Kidney epithelial cell (primary cell): ENCODE measurements at regions not wholly inside any gene's neighbourhood (a gene's known extent, or its start where the extent isn't known, plus 50 kb on each side); places are given as distances from the start of the nearest gene placed in this dataset.
A peak's percentile ranks its signal among the peaks of the same experiment; 100 is the strongest.
"Not testable (repeated sequence)": the region's sequence is repeated elsewhere in the genome, so short reads cannot be mapped to it uniquely, and the experiment has no call there.

ENCODE experiments used
- DNase-seq: peaks from one replicate; pipeline ENCODE4 v3.0.0-alpha.2; 2010; ENCODE audit warnings: low read depth
- H3K27me3 ChIP-seq: 2 replicates; pipeline ENCODE4 v1.6.0; 2011; ENCODE audit warnings: low read length; ENCODE audit not compliant: control insufficient read depth, insufficient read depth
- H3K36me3 ChIP-seq: 2 replicates; pipeline ENCODE4 v1.5.1; 2011; ENCODE audit warnings: low read length; ENCODE audit not compliant: control insufficient read depth, insufficient read depth
- H3K4me3 ChIP-seq: 2 replicates; pipeline ENCODE4 v1.5.1; 2011; ENCODE audit warnings: low read depth, mild to moderate bottlenecking, control low read depth, low read length
- TF ChIP-seq, protein P1 (sequence below): IDR thresholded peaks from 2 replicates; pipeline ENCODE4 v1.5.1; 2011; ENCODE audit warnings: mild to moderate bottlenecking, moderate library complexity, low read length, control low read depth, inconsistent platforms; ENCODE audit not compliant: insufficient read depth, poor library complexity, severe bottlenecking

DNA sequence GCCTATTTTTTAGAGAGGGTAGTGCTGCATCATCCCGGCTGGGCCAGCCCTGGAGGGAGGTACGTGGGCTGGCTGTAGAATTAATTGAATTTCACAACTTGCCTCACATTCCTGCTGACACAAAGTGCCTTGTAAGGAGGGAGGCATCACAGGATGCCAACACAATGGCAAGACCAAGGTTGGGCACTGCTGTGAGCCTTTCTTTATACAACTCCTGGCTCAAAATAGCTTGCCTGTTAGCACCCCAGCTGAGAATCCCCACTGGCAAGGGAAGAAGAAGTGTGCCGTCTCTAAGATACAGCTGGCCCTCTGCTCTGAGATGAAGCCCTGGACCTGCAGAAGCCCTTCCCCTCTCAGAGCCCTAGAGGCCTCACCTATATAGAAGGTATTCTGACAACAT, 873.9 kb downstream of the GRID1 start:
- no peak overlapping the region for H3K4me3 ChIP-seq
- TF ChIP-seq, protein P1, sequence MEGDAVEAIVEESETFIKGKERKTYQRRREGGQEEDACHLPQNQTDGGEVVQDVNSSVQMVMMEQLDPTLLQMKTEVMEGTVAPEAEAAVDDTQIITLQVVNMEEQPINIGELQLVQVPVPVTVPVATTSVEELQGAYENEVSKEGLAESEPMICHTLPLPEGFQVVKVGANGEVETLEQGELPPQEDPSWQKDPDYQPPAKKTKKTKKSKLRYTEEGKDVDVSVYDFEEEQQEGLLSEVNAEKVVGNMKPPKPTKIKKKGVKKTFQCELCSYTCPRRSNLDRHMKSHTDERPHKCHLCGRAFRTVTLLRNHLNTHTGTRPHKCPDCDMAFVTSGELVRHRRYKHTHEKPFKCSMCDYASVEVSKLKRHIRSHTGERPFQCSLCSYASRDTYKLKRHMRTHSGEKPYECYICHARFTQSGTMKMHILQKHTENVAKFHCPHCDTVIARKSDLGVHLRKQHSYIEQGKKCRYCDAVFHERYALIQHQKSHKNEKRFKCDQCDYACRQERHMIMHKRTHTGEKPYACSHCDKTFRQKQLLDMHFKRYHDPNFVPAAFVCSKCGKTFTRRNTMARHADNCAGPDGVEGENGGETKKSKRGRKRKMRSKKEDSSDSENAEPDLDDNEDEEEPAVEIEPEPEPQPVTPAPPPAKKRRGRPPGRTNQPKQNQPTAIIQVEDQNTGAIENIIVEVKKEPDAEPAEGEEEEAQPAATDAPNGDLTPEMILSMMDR = no peak
- no peak for DNase-seq

DNA sequence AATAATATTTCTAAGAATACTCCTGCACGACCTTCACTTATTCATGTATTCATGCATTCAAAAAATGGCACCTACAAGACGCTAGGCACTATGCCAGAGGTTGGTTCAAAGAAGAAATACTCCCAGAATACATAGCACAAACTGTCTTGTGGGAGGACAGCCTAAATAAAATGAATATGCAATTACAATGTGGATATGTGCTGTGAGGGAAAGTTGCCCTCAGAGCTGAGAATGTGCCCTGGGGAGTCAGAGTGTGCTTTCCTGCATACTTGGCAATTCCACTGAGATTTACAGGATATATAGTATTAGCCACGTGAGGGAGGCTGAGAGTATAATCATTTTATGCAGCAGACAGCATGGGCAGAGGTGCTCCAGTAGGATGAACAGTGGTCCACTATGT, 872.9 kb downstream of the GRID1 start:
- DNase-seq = no peak
- Histone ChIP-seq H3K36me3 (no peaks in the 10 kb centered on the region), H3K27me3 (no peaks in the 10 kb centered on the region), H3K4me3 (no peak overlapping the region)
- TF ChIP-seq, protein P1 = no peak

More for the DNA sequence above, 873.9 kb downstream of the GRID1 start:
- Histone ChIP-seq H3K27me3 (no peaks in the 10 kb centered on the region), H3K36me3 (no peaks in the 10 kb centered on the region)

DNA sequence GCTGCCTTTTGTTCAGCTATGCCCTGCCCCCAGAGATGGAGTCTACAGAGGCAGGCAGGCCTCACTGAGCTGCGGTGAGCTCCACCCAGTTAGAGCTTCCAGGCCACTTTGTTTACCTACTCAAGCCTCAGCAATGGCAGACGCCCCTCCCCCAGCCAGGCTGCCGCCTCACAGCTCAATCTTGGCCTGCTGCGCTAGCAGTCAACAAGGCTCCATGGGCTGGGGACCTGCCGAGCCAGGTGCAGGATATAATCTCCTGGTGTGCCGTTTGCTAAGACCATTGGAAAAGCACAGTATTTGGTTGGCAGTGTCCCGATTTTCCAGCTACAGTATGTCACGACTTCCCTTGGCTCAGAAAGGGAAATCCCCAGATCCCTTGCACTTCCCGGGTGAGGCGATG, 862.0 kb downstream of the GRID1 start:
- H3K4me3 ChIP-seq, H3K27me3 ChIP-seq, DNase-seq, H3K36me3 ChIP-seq: not testable (repeated sequence)

DNA sequence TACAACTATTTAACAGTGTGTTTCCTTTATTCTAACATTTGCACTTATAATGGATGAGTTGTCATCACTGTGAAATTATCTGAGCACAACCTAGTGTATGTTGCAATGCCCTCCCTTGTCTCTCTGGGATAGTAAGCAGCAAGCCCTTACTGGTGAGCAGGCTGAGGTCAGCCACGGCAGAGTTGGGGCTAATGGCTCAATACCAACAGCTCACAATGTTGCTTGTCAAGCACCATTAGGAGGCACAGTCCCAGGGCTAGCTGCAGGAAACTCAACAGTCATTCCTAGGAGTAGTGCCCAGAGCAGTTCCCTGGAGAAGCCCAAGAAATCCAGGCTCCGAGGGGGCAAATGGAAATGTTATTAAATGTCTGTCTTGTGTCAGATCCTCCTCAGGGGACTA, 858.4 kb downstream of the GRID1 start:
- Histone ChIP-seq H3K4me3 (no peak overlapping the region), H3K36me3 (no peaks in the 10 kb centered on the region), H3K27me3 (no peaks in the 10 kb centered on the region)
- TF ChIP-seq, protein P1 = no peak
- DNase-seq = no peak

DNA sequence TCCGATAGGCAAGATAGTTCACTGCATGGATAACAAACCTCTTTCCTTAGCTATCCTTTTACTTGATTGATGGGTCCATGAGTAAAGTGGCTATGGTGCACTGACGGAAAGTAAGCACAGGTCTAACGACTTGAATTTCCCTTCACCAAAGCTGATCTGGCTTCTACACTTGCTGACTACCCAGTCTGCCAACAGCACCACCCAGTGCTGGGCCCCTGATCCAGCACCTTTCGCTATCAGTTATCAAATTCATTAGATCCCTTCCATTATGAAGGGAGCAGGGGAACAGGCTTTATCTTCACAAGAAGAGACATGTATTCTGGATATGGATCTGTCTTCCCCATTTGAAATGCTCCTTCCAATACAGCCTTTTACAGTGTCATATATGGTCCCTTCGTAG, 855.9 kb downstream of the GRID1 start:
- TF ChIP-seq, protein P1 = peak; percentile 1
- H3K27me3 ChIP-seq = no peaks in the 10 kb centered on the region
- no peak overlapping the region for H3K4me3 ChIP-seq
- no peaks in the 10 kb centered on the region for H3K36me3 ChIP-seq
- no peak for DNase-seq

DNA sequence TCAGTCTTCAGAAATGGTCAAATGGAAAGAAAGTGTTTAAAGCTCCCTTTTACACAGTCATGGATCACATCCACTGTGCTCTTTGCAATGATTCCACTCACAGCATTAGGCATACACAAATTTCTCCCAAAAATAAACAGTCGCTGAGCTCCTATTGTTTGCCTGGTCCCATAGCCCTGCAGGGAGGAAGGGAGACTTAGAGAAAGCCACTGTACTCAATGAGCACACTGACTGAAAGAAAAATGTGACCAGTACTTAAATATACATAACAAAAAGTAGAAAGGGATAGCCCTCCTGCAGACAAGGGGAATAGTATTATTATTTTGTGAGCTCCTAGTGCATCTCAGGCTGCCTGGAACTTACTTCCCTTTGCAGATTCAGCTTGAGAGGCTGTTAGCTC, 853.2 kb downstream of the GRID1 start:
- no peaks in the 10 kb centered on the region for H3K36me3 ChIP-seq
- H3K27me3 ChIP-seq = no peaks in the 10 kb centered on the region
- no peak overlapping the region for H3K4me3 ChIP-seq
- no peak for DNase-seq
- TF ChIP-seq, protein P1 = no peak
